ENCODE measurements at regions not wholly inside any gene's neighbourhood (a gene's known extent, or its start where the extent isn't known, plus 50 kb on each side); places are given as distances from the start of the nearest gene placed in this dataset.

DNA sequence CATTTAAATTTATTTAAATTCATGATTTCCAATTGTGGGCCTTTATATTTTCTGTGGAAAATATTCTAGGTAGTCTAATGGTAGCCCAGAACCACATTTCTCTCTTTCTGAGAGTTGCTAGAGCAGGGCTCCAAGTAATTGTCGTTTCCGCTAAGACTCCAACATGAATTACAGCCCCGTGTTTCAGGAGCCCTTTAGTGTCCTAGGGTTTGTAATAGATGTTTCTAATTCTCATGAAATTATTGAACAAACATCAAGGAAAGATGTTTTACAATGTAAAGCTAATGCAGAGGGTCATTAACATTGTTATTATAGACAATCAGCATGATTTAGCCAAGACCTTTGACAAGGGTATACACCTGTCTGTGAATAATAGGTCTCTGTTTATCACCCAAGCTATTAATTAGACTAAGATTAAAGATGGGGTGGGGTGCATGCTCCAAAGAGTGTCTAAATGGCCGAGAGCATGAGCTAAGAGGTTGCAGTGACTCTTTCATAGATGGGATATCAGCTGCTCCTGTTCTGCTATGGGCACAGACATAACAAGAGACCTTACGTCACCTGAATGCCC, 81.8 kb upstream of the NTM start:
- H3K9me3 ChIP-seq: peaks cover 0 to 3% (median 0%) of the 10 kb centered on the region in 4 donors
- DNase-seq: no peak
- no peaks in the 10 kb centered on the region for H3K4me1 ChIP-seq
- TF ChIP-seq POLR2A (IDR thresholded peaks at IDR 0.05): no peak
- TF ChIP-seq POLR2AphosphoS5 (IDR thresholded peaks at IDR 0.05): no peak
- no peak for TF ChIP-seq EP300 (IDR thresholded peaks at IDR 0.05)
- no peak for TF ChIP-seq CTCF (IDR thresholded peaks at IDR 0.05)
- no peak overlapping the region for H3K4me3 ChIP-seq
- intact Hi-C loops (cut with DNase I; ENCODE audit: low total_unique reads): no loop called here
- no peaks in the 10 kb centered on the region for H3K36me3 ChIP-seq
- H3K27ac ChIP-seq: no peak overlapping the region
- H3K27me3 ChIP-seq: peaks cover 0 to 10% (median 0%) of the 10 kb centered on the region in 3 donors
- WGBS, 5 donors: 60 to 74% (median 69%) methylated on average over 5 of the region's 5 CpGs

- H3K36me3 ChIP-seq: no peaks in the 10 kb centered on the region
- no peak overlapping the region for H3K27ac ChIP-seq
- H3K4me3 ChIP-seq: no peak overlapping the region
- WGBS, 5 donors: 59 to 72% (median 69%) methylated on average over 3 of the region's 3 CpGs
- H3K27me3 ChIP-seq: peaks cover 0 to 10% (median 0%) of the 10 kb centered on the region in 3 donors
- H3K4me1 ChIP-seq: no peaks in the 10 kb centered on the region
- peaks cover 0 to 4% (median 0%) of the 10 kb centered on the region in 4 donors for H3K9me3 ChIP-seq
- no peak for TF ChIP-seq POLR2AphosphoS5 (IDR thresholded peaks at IDR 0.05)
- TF ChIP-seq CTCF (IDR thresholded peaks at IDR 0.05): no peak
- TF ChIP-seq EP300 (IDR thresholded peaks at IDR 0.05): no peak
- no peak for TF ChIP-seq POLR2A (IDR thresholded peaks at IDR 0.05)
- intact Hi-C loops (cut with DNase I; ENCODE audit: low total_unique reads): no loop called here
- no peak for DNase-seq
Observed at GRCh38 chr11:131290185-131290584, 80.2 kb upstream of the NTM start.

DNA sequence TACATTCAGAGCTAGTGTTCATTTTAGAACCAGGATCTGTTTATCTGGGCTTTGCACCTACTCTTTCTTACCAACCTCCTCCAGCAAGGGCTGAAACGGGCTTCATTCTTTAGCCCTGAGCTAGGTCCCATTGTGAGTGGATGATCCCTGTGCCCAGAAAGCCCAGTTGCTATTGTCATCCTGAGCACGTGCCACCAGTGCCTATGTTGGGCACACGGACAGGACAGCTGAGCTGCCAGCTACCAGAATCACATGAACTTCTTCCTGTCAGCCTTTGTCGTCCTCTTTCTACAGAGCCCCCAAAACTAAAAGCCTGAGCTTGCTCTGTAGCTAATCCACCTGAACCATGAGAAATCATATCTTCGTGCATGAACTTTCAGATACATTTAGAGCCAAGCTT, 74.4 kb upstream of the NTM start:
- 68 to 80% (median 80%) methylated on average over 5 of the region's 5 CpGs for WGBS, 5 donors
- H3K36me3 ChIP-seq: no peaks in the 10 kb centered on the region
- intact Hi-C loops (cut with DNase I; ENCODE audit: low total_unique reads): no loop called here
- H3K9me3 ChIP-seq: peaks cover 0 to 4% (median 0%) of the 10 kb centered on the region in 4 donors
- peaks cover 0 to 23% (median 0%) of the 10 kb centered on the region in 3 donors for H3K27me3 ChIP-seq
- no peak for DNase-seq
- H3K27ac ChIP-seq: no peak overlapping the region
- TF ChIP-seq POLR2AphosphoS5 (IDR thresholded peaks at IDR 0.05) (no peak), CTCF (IDR thresholded peaks at IDR 0.05) (no peak), POLR2A (IDR thresholded peaks at IDR 0.05) (no peak), EP300 (IDR thresholded peaks at IDR 0.05) (no peak)
- no peak overlapping the region for H3K4me3 ChIP-seq
- no peaks in the 10 kb centered on the region for H3K4me1 ChIP-seq

DNA sequence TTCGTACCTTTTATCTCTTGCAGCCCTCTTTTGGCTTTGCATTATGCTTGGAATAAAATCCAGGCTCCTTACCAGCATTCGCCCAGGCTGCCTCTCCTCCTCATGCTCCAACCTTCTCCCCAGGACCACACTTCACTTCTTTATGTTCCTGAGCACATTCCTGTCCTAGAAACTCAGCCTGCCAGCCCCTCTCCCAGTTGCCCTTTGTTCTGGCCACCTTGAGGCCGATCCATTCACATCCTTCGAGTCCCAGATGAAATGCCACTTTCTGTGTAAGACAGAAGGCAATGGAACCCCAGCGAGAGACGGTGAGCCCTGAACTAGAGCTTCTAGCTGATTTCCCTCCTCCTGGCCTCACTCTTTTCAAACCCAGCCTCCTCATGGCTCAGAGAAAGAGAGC, 73.0 kb upstream of the NTM start:
- no peaks in the 10 kb centered on the region for H3K36me3 ChIP-seq
- H3K4me3 ChIP-seq: no peak overlapping the region
- no peak overlapping the region for H3K27ac ChIP-seq
- WGBS, 5 donors: 70 to 88% (median 81%) methylated on average over 6 of the region's 6 CpGs
- H3K4me1 ChIP-seq: no peaks in the 10 kb centered on the region
- peaks cover 0 to 20% (median 0%) of the 10 kb centered on the region in 3 donors for H3K27me3 ChIP-seq
- H3K9me3 ChIP-seq: peaks cover 0 to 4% (median 0%) of the 10 kb centered on the region in 4 donors
- no peak for DNase-seq
- TF ChIP-seq POLR2AphosphoS5 (IDR thresholded peaks at IDR 0.05): no peak
- TF ChIP-seq EP300 (IDR thresholded peaks at IDR 0.05): no peak
- TF ChIP-seq POLR2A (IDR thresholded peaks at IDR 0.05): no peak
- no peak for TF ChIP-seq CTCF (IDR thresholded peaks at IDR 0.05)
- intact Hi-C loops (cut with DNase I; ENCODE audit: low total_unique reads): no loop called here

Data from stomach (tissue), 8 donors.